H1 (cell line): ENCODE measurements at regions not wholly inside any gene's neighbourhood (a gene's known extent, or its start where the extent isn't known, plus 50 kb on each side); places are given as distances from the start of the nearest gene placed in this dataset.

Experiments used
- FOSL1 ChIP-seq: IDR thresholded peaks from 2 replicates; pipeline ENCODE4 v1.6.1; 2011; ENCODE audit warnings: mild to moderate bottlenecking, low read depth, low read length, moderate library complexity; ENCODE audit not compliant: insufficient read depth
- RNF2 ChIP-seq: fragments of 200-900, 300-1000 bp; sonication (generic); IDR thresholded peaks from 2 replicates; pipeline ENCODE4 v1.7.1; 2016; ENCODE audit warnings: borderline replicate concordance, low read depth, mild to moderate bottlenecking, antibody characterized with exemption, low read length; ENCODE audit not compliant: poor library complexity, severe bottlenecking; ENCODE audit errors: missing control alignments
- RXRA ChIP-seq: IDR thresholded peaks from 2 replicates; pipeline ENCODE4 v1.6.1; 2011; ENCODE audit warnings: low read depth, mild to moderate bottlenecking, low read length, moderate library complexity; ENCODE audit not compliant: insufficient read depth
- SP2 ChIP-seq: IDR thresholded peaks from 2 replicates; pipeline ENCODE4 v1.6.1; 2012; ENCODE audit warnings: mild to moderate bottlenecking, low read length, inconsistent platforms
- TF ChIP-seq, protein P1 (sequence below): IDR thresholded peaks from 2 replicates; pipeline ENCODE4 v1.6.1; 2011; ENCODE audit warnings: low read depth, mild to moderate bottlenecking, low read length; ENCODE audit not compliant: insufficient read depth

DNA sequence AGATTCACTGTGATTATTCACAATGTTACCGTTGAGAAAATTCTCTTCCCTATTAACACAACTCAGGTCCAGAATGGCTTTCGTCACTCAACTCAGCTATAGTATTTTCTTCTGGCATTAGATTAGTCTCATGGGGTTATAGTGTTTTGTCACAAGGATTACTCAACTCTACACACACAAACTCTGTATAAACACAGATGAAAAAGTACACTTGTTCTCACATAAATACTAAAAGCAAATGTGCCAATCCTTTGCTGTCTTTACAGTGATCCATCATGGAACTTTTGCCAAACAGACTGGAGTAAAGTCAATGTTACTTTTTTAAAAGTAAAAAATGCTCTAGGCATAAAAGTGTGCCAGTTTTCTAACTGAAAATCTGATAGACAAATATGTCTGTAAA, 267.6 kb downstream of the RBM43 start (continued):
- TF ChIP-seq, protein P1, sequence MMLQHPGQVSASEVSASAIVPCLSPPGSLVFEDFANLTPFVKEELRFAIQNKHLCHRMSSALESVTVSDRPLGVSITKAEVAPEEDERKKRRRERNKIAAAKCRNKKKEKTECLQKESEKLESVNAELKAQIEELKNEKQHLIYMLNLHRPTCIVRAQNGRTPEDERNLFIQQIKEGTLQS: no peak
- TF ChIP-seq RNF2 (no peak), SP2 (no peak), FOSL1 (no peak), RXRA (no peak)
